ENCODE measurements at regions not wholly inside any gene's neighbourhood (a gene's known extent, or its start where the extent isn't known, plus 50 kb on each side); places are given as distances from the start of the nearest gene placed in this dataset.

DNA sequence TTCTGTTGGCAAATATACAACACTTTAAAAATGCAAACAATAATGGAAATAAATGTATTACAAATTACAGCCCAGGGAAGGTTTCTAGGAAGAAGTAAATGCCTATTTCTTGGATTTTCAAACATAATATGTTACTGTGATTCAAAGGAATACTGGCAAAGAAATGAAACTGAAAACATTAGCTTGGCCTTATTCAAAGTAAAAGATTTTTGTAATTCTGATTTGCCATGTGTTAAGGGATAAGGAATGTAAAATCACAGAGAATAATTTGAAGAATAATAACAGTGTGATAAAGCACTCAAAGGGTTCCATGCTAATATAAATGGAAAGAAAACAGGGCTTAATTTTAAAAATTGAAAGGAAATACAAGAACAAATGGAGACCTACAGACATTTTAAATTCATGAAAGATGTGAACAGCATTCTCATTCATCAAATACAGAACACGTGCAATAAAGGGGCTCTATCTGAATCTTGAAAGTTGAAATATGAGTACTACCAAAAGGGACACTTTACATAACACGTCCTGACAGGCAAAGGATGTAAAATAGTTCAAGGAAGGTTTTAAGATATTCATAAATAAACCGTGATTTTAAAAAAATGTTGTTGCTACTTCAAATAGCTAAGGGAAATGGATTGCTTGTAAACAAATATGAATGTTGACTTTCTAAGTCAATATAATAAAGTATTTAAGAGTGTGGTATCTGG is 138.1 kb downstream of the RFPL4B start:
- intact Hi-C loops (cut with DNase I) = no loop called here

GRCh38 chr6:112485827-112486212 is 138.7 kb downstream of the RFPL4B start:
- TF ChIP-seq POLR2A (IDR thresholded peaks at IDR 0.05) (no peak), EP300 (IDR thresholded peaks at IDR 0.05) (no peak)
- TF ChIP-seq, protein P1, sequence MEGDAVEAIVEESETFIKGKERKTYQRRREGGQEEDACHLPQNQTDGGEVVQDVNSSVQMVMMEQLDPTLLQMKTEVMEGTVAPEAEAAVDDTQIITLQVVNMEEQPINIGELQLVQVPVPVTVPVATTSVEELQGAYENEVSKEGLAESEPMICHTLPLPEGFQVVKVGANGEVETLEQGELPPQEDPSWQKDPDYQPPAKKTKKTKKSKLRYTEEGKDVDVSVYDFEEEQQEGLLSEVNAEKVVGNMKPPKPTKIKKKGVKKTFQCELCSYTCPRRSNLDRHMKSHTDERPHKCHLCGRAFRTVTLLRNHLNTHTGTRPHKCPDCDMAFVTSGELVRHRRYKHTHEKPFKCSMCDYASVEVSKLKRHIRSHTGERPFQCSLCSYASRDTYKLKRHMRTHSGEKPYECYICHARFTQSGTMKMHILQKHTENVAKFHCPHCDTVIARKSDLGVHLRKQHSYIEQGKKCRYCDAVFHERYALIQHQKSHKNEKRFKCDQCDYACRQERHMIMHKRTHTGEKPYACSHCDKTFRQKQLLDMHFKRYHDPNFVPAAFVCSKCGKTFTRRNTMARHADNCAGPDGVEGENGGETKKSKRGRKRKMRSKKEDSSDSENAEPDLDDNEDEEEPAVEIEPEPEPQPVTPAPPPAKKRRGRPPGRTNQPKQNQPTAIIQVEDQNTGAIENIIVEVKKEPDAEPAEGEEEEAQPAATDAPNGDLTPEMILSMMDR (IDR thresholded peaks at IDR 0.05) = no peak
- no peak for DNase-seq
- H3K27ac ChIP-seq = no peak overlapping the region
- intact Hi-C loops (cut with DNase I) = no loop called here
- H3K4me3 ChIP-seq = no peak overlapping the region
- 45 to 74% (median 73%) methylated on average over 1 of the region's 1 CpG for WGBS, 3 donors
- H3K9me3 ChIP-seq = no peaks in the 10 kb centered on the region
- H3K4me1 ChIP-seq (ENCODE audit: insufficient read depth) = no peaks in the 10 kb centered on the region
- no peaks in the 10 kb centered on the region for H3K27me3 ChIP-seq
- H3K36me3 ChIP-seq = no peaks in the 10 kb centered on the region

More for the DNA sequence above, 138.1 kb downstream of the RFPL4B start:
- 9 to 21% (median 14%) methylated on average over 3 of the region's 3 CpGs for WGBS, 3 donors
- Histone ChIP-seq H3K4me1 (ENCODE audit: insufficient read depth) (no peaks in the 10 kb centered on the region), H3K4me3 (no peak overlapping the region), H3K27ac (no peak overlapping the region), H3K27me3 (no peaks in the 10 kb centered on the region), H3K36me3 (no peaks in the 10 kb centered on the region), H3K9me3 (no peaks in the 10 kb centered on the region)
- TF ChIP-seq POLR2A (IDR thresholded peaks at IDR 0.05) (no peak), EP300 (IDR thresholded peaks at IDR 0.05) (no peak)
- TF ChIP-seq, protein P1 (IDR thresholded peaks at IDR 0.05) = no peak
- DNase-seq = no peak

DNA sequence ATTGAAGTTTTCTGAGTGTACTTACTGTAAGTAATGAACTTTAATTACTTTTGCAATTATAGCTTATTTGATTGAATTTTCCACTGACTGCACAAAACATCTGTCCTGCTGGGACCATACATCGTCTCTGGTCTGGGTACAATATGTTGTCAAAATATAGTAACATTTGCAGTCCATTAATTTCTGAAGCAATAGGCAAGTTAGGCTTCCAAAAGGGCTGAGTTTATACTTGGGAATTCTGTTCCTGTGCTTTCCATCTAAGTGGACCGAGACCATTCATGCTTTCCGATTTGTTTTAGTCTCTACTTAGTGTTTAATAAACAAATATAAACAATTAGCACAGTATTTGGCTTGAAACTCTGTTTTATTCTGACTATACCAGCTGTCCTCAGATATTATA is 139.3 kb downstream of the RFPL4B start:
- no peaks in the 10 kb centered on the region for H3K27me3 ChIP-seq
- no peak overlapping the region for H3K4me3 ChIP-seq
- H3K27ac ChIP-seq = no peak overlapping the region
- no peaks in the 10 kb centered on the region for H3K4me1 ChIP-seq (ENCODE audit: insufficient read depth)
- H3K9me3 ChIP-seq = no peaks in the 10 kb centered on the region
- TF ChIP-seq, protein P1 (IDR thresholded peaks at IDR 0.05) = no peak
- TF ChIP-seq POLR2A (IDR thresholded peaks at IDR 0.05) (no peak), EP300 (IDR thresholded peaks at IDR 0.05) (no peak)
- no peaks in the 10 kb centered on the region for H3K36me3 ChIP-seq
- WGBS, 3 donors = 31 to 63% (median 45%) methylated on average over 3 of the region's 3 CpGs
- DNase-seq = no peak
- intact Hi-C loops (cut with DNase I) = no loop called here

DNA sequence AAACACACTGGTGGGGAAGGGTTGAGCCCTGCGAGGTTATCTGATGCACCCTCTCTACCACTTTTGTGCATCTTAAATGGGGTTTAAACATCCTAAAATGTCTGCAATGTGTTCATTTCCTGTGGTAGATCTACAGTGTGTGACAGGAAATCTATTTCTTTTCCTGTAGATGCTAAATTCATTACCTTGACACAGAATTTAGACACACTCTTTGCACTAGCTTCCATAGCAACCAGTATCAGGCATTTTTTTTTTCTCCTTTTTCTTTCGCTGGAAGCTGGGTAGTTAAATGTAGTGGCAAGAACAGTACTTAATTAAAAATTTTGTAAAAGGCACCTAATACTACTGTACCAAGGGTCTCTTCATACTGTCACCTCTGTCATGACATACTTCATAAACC is 141.1 kb downstream of the RFPL4B start:
- Histone ChIP-seq H3K9me3 (no peaks in the 10 kb centered on the region), H3K4me3 (no peak overlapping the region), H3K27me3 (no peaks in the 10 kb centered on the region), H3K36me3 (no peaks in the 10 kb centered on the region), H3K4me1 (ENCODE audit: insufficient read depth) (no peaks in the 10 kb centered on the region), H3K27ac (no peak overlapping the region)
- intact Hi-C loops (cut with DNase I) = no loop called here
- DNase-seq = no peak
- WGBS, 3 donors = 93 to 95% (median 95%) methylated on average over 2 of the region's 2 CpGs
- TF ChIP-seq EP300 (IDR thresholded peaks at IDR 0.05) = no peak
- TF ChIP-seq, protein P1 (IDR thresholded peaks at IDR 0.05) = no peak
- TF ChIP-seq POLR2A (IDR thresholded peaks at IDR 0.05) = no peak

All from ovary (tissue), 7 donors.